ENCODE measurements at regions not wholly inside any gene's neighbourhood (a gene's known extent, or its start where the extent isn't known, plus 50 kb on each side); places are given as distances from the start of the nearest gene placed in this dataset.

- no peak for FAIRE-seq
Measured at GRCh38 chrX:5617666-5618065, 611.0 kb downstream of the NLGN4X start.

DNA sequence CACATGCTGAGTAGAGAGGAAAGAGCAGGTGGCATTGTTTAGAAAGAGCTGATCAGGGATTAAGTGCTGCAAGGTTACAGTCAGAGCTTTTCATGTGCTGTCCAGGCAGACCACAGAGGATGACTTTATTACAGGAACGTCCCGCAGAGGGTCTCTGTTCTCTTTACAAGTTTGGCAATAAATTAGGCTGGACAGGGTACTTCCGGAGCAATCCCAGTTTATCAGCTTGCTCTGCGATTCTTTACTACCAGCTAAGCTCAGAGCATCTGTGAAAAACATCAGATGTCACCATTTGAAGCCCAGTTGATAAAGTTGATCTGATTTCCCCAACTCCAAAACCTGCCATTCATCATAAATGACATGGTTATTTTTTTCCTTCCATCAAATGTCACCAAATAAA lies 633.1 kb downstream of the NLGN4X start:
- H3K36me3 ChIP-seq (ENCODE audit: control insufficient read depth in 2 of 2, extremely low read depth in 1 of 2, insufficient read depth in 2 of 2, low read length in 2 of 2) = no peaks in the 10 kb centered on the region
- no peaks in the 10 kb centered on the region for H3K9me1 ChIP-seq (ENCODE audit: control insufficient read depth, extremely low read depth, insufficient read depth, low read length)
- DNase-seq (ENCODE audit: low read depth, low spot score) (no peak), FAIRE-seq (no peak)
- H3K79me2 ChIP-seq (ENCODE audit: control insufficient read depth, insufficient read depth, low read length) = no peaks in the 10 kb centered on the region
- no peak overlapping the region for H3K9ac ChIP-seq (ENCODE audit: control insufficient read depth, extremely low read depth, insufficient read depth, low read length)
- TF ChIP-seq CTCF (optimal IDR thresholded peaks at IDR 0.05 in 1 of 3, IDR thresholded peaks at IDR 0.05 in 1 of 3, conservative IDR thresholded peaks at IDR 0.05 in 1 of 3; ENCODE audit: extremely low read depth in 1 of 3, insufficient read depth in 2 of 3, low read length in 3 of 3) (no peak), EZH2 (IDR thresholded peaks at IDR 0.05; ENCODE audit: low read length) (no peak)
- no peaks in the 10 kb centered on the region for H4K20me1 ChIP-seq (ENCODE audit: control insufficient read depth, extremely low read depth, insufficient read depth, low read length)
- H3K4me2 ChIP-seq (ENCODE audit: control insufficient read depth, extremely low read depth, insufficient read depth, low read depth, low read length) = no peak overlapping the region
- H3K27ac ChIP-seq (ENCODE audit: control insufficient read depth, insufficient read depth, low read length) = no peak overlapping the region
- H3K4me3 ChIP-seq (ENCODE audit: control insufficient read depth in 2 of 3, extremely low read depth in 1 of 3, insufficient read depth in 2 of 3, low read depth in 1 of 3, low read length in 3 of 3) = no peak overlapping the region
- H3K4me1 ChIP-seq (ENCODE audit: control insufficient read depth, extremely low read depth, insufficient read depth, low read length) = no peaks in the 10 kb centered on the region
- H2AFZ ChIP-seq (ENCODE audit: control insufficient read depth, low read length) = no peak overlapping the region
- H3K9me3 ChIP-seq (ENCODE audit: control insufficient read depth, low read depth, low read length) = no peaks in the 10 kb centered on the region
- dilution Hi-C loops (cut with MboI; ENCODE audit: extremely low pct_ligation_motif_present, low sequenced_read_pairs) = no loop called here
- H3K27me3 ChIP-seq (ENCODE audit: control insufficient read depth, extremely low read depth, insufficient read depth, low read length) = no peaks in the 10 kb centered on the region

More at GRCh38 chrX:5617666-5618065, 611.0 kb downstream of the NLGN4X start:
- Histone ChIP-seq H3K9ac (ENCODE audit: control insufficient read depth, extremely low read depth, insufficient read depth, low read length) (no peak overlapping the region), H3K27me3 (ENCODE audit: control insufficient read depth, extremely low read depth, insufficient read depth, low read length) (no peaks in the 10 kb centered on the region), H3K27ac (ENCODE audit: control insufficient read depth, insufficient read depth, low read length) (no peak overlapping the region), H3K4me2 (ENCODE audit: control insufficient read depth, extremely low read depth, insufficient read depth, low read depth, low read length) (no peak overlapping the region), H3K9me3 (ENCODE audit: control insufficient read depth, low read depth, low read length) (no peaks in the 10 kb centered on the region), H3K36me3 (ENCODE audit: control insufficient read depth in 2 of 2, extremely low read depth in 1 of 2, insufficient read depth in 2 of 2, low read length in 2 of 2) (no peaks in the 10 kb centered on the region), H3K9me1 (ENCODE audit: control insufficient read depth, extremely low read depth, insufficient read depth, low read length) (no peaks in the 10 kb centered on the region), H2AFZ (ENCODE audit: control insufficient read depth, low read length) (no peak overlapping the region), H3K79me2 (ENCODE audit: control insufficient read depth, insufficient read depth, low read length) (no peaks in the 10 kb centered on the region), H4K20me1 (ENCODE audit: control insufficient read depth, extremely low read depth, insufficient read depth, low read length) (no peaks in the 10 kb centered on the region), H3K4me1 (ENCODE audit: control insufficient read depth, extremely low read depth, insufficient read depth, low read length) (no peaks in the 10 kb centered on the region), H3K4me3 (ENCODE audit: control insufficient read depth in 2 of 3, extremely low read depth in 1 of 3, insufficient read depth in 2 of 3, low read depth in 1 of 3, low read length in 3 of 3) (no peak overlapping the region)
- TF ChIP-seq CTCF (optimal IDR thresholded peaks at IDR 0.05 in 1 of 3, IDR thresholded peaks at IDR 0.05 in 1 of 3, conservative IDR thresholded peaks at IDR 0.05 in 1 of 3; ENCODE audit: extremely low read depth in 1 of 3, insufficient read depth in 2 of 3, low read length in 3 of 3) (no peak), EZH2 (IDR thresholded peaks at IDR 0.05; ENCODE audit: low read length) (no peak)
- DNase-seq (ENCODE audit: low read depth, low spot score) = no peak
- dilution Hi-C loops (cut with MboI; ENCODE audit: extremely low pct_ligation_motif_present, low sequenced_read_pairs) = no loop called here
